WTC11 (cell line): ENCODE measurements at regions not wholly inside any gene's neighbourhood (a gene's known extent, or its start where the extent isn't known, plus 50 kb on each side); places are given as distances from the start of the nearest gene placed in this dataset.

ENCODE experiments used
- NFE2L1 ChIP-seq: sonication (generic); formaldehyde crosslinking; IDR thresholded peaks from 2 replicates; pipeline ENCODE4 v1.8.1; 2023; ENCODE audit warnings: missing genetic modification reagents
- ZBTB21 ChIP-seq: sonication (generic); formaldehyde crosslinking; IDR thresholded peaks from 2 replicates; pipeline ENCODE4 v1.8.1; 2023; ENCODE audit warnings: mild to moderate bottlenecking, missing genetic modification reagents, borderline replicate concordance
- ZNF138 ChIP-seq: sonication (generic); formaldehyde crosslinking; conservative IDR thresholded peaks from 2 replicates; pipeline ENCODE4 v1.8.1; 2022; ENCODE audit warnings: mild to moderate bottlenecking, moderate library complexity, missing genetic modification reagents
- TF ChIP-seq, protein P1 (sequence below): fragments of 200-600 bp; IDR thresholded peaks from 2 replicates; pipeline ENCODE4 v1.8.0; 2022; ENCODE audit warnings: antibody characterized with exemption
- TF ChIP-seq, protein P2 (sequence below): sonication (generic); formaldehyde crosslinking; IDR thresholded peaks from 2 replicates; pipeline ENCODE4 v1.8.1; 2022; ENCODE audit warnings: low read depth, missing genetic modification reagents, borderline replicate concordance

GRCh38 chr1:178973652-178974101 is 52.0 kb upstream of the FAM20B start:
- TF ChIP-seq, protein P1, sequence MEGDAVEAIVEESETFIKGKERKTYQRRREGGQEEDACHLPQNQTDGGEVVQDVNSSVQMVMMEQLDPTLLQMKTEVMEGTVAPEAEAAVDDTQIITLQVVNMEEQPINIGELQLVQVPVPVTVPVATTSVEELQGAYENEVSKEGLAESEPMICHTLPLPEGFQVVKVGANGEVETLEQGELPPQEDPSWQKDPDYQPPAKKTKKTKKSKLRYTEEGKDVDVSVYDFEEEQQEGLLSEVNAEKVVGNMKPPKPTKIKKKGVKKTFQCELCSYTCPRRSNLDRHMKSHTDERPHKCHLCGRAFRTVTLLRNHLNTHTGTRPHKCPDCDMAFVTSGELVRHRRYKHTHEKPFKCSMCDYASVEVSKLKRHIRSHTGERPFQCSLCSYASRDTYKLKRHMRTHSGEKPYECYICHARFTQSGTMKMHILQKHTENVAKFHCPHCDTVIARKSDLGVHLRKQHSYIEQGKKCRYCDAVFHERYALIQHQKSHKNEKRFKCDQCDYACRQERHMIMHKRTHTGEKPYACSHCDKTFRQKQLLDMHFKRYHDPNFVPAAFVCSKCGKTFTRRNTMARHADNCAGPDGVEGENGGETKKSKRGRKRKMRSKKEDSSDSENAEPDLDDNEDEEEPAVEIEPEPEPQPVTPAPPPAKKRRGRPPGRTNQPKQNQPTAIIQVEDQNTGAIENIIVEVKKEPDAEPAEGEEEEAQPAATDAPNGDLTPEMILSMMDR = no peak
- TF ChIP-seq ZNF138 (CRISPR knock-in tag) (no peak), ZBTB21 (no peak), NFE2L1 (CRISPR knock-in tag) (no peak)
- TF ChIP-seq, protein P2, sequence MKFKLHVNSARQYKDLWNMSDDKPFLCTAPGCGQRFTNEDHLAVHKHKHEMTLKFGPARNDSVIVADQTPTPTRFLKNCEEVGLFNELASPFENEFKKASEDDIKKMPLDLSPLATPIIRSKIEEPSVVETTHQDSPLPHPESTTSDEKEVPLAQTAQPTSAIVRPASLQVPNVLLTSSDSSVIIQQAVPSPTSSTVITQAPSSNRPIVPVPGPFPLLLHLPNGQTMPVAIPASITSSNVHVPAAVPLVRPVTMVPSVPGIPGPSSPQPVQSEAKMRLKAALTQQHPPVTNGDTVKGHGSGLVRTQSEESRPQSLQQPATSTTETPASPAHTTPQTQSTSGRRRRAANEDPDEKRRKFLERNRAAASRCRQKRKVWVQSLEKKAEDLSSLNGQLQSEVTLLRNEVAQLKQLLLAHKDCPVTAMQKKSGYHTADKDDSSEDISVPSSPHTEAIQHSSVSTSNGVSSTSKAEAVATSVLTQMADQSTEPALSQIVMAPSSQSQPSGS (CRISPR knock-in tag) = no peak
